Adrenal gland (tissue), 5 donors: ENCODE measurements at regions not wholly inside any gene's neighbourhood (a gene's known extent, or its start where the extent isn't known, plus 50 kb on each side); places are given as distances from the start of the nearest gene placed in this dataset.

ENCODE experiments used
- POLR2A ChIP-seq, 2 donors: fragments of 450-650 bp; IDR thresholded peaks; one replicate each; pipeline ENCODE4 v1.6.1; 2017; ENCODE audit warnings: antibody characterized with exemption in 2 of 2, mild to moderate bottlenecking in 2 of 2, moderate library complexity in 1 of 2
- TF ChIP-seq, protein P1 (sequence below), 6 experiments: fragments of 450-650 bp in 4 of 6; fragments of 200-600 bp in 2 of 6; sonication (generic) in 1 of 6; IDR thresholded peaks; 1 replicate in 5 of 6; 2 replicates in 1 of 6; pipeline versions ENCODE4 v1.5.1 to v1.8.0; 2016 to 2021; ENCODE audit warnings: antibody characterized with exemption in 6 of 6, mild to moderate bottlenecking in 2 of 6, moderate library complexity in 1 of 6
- donor health status: DM: no; HTN: no; CAD: no.

DNA sequence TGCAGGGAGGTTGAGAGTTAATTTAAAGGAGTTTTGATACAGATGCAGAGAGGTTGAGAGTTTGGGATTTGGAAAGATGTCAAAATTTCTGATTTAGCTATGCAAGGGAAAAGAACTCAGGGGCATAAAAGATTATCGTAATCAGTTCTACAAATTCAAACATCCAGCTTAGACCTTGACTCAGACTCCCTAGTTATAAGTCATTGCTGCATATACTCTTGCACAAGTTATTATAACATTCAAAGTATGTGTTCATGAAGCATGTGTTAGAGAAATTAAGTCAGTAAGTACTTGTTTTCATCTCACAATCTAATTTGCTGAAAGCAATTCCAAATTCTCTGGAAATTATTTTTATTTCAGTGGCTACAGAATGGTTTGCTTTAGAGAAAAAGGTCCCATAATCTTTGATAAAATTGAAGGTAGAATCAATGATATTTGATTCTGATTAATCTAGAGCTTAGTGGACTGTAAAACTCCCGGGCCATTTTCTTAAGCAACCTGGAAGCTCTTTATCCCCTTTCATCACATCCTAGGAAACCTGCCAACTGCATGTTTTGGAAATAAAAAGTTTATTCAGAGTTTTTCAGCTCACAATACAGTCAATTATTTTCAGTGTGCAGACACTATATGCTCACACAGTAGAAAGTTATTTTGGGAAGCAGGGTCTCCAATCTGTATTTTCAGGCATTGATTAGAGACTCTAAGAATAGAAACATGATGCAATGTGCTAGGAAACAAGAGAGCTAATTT is 132.9 kb upstream of the SPANXC start:
- TF ChIP-seq, protein P1, sequence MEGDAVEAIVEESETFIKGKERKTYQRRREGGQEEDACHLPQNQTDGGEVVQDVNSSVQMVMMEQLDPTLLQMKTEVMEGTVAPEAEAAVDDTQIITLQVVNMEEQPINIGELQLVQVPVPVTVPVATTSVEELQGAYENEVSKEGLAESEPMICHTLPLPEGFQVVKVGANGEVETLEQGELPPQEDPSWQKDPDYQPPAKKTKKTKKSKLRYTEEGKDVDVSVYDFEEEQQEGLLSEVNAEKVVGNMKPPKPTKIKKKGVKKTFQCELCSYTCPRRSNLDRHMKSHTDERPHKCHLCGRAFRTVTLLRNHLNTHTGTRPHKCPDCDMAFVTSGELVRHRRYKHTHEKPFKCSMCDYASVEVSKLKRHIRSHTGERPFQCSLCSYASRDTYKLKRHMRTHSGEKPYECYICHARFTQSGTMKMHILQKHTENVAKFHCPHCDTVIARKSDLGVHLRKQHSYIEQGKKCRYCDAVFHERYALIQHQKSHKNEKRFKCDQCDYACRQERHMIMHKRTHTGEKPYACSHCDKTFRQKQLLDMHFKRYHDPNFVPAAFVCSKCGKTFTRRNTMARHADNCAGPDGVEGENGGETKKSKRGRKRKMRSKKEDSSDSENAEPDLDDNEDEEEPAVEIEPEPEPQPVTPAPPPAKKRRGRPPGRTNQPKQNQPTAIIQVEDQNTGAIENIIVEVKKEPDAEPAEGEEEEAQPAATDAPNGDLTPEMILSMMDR (IDR thresholded peaks at IDR 0.05): no peak
- no peak for TF ChIP-seq POLR2A (IDR thresholded peaks at IDR 0.05)
